Stimulated activated CD4-positive, alpha-beta T cell treated with anti-CD3 and anti-CD28 coated beads, Interleukin-4, amount 100 ng/mL, for 48 hours (primary cell): ENCODE measurements at regions not wholly inside any gene's neighbourhood (a gene's known extent, or its start where the extent isn't known, plus 50 kb on each side); places are given as distances from the start of the nearest gene placed in this dataset.
"Not testable (repeated sequence)": the region's sequence is repeated elsewhere in the genome, so short reads cannot be mapped to it uniquely, and the experiment has no call there.

Experiments
- DNase-seq, 2 donors: peaks; one replicate each; pipeline ENCODE4 v3.0.0-alpha.2; 2020; ENCODE audit warnings: low read depth in 2 of 2

DNA sequence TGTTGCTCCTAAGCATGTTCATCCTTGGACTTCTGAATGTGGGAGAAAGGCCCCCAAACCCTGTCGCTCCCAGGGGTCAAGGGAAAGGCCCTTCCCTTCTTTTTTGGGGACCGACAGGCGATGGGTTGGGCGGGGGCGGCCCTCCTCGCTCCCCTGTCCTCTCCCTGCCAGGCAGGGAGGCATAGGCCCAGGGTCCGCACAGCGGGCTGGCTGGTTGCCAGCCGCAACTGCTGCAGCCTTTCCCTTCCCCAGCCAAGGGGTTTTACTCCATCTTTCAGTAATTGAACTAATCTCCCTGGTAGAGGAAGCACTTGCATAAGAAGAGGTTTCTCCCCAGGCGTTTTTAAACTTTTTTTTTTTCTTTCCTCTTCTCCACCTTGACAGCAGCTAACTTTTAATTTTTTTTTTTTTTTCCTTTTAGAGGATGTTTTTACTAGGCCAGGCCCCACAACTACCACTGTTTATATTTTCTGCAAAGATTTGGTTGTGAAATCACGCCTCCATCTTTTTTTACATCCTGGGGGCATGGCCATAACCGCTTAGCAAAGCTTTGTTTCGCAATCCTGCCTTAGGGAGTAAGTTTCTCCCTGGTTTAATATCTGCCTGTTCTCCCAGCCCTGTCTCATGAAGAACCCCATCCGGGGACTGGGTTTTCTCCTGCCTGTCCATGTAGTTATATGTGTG is 216.9 kb upstream of the ZNF608 start:
- DNase-seq, result no peak

DNA sequence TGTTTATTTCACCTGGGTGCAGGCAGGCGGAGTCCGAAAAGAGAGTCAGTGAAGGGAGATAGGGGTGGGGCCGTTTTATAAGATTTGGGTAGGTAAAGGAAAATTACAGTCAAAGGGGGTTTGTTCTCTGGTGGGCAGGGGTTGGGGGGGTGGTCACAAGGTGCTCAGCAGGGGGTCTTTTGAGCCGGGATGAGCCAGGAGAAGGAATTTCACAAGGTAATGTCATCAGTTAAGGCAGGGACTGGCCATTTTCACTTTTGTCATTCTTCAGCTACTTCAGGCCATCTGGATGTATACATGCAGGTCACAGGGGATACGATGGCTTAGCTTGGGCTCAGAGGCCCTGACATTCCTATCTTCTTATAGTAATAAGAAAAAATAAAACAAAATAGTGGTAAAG is 220.3 kb upstream of the ZNF608 start:
- DNase-seq, result not testable (repeated sequence)

DNA sequence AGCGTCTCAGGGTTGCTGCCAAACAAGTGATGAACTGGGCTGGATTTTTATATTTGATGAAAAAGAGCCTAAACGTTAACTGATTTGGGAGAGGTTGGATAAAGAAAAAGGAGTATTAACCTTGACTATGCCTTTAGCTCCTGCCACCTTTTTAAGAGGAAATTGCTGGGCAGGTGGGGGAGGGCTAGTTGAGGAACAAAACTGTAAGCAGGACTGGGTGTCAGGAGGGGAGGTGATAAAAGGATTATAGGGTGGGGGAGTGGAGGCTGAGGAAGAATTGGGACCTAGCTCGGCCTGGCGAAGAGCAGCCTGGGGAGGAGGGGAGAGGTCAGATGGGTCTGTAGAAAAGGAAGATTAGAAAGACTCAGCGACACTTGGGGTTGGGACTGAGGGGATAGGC is 223.9 kb upstream of the ZNF608 start:
- DNase-seq, result not testable (repeated sequence)

DNA sequence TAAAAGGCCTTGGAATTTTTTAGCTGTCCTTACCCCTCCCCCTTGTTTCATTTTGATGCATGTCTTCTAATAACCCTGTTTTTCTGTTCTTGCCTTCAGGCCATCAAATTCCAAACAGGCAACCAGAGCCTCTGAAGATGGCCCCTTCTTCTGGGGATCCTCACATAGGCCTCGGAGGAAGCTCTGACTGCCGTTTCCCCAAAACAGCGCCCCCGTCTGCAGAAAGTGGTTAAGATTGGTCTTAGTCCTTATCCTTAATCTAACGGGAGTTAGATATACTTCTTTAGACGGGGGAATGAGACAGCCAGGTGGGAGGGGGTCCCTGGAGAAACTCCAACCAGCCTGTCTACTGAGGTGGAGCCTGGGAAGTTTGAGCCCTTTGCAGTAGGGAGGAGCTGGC is 226.3 kb upstream of the ZNF608 start:
- DNase-seq, result no peak

DNA sequence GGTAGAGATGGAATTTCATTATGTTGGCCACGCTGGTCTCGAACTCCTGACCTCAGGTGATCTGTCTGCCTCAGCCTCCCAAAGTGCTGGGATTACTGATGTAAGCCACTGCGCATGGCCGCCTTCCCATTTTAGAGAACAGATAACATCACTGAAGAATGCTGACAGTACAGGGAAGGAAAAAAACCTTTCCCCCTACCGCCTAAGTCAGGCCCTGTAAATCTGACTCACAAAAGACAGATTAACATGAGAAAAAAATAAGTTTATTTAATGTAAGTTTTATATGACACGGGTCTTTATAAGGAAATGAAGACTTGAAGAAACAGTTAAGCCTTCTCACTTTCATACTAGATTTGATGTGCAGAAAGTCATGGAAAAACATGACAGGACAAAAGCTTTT is 227.2 kb upstream of the ZNF608 start:
- no peak for DNase-seq

DNA sequence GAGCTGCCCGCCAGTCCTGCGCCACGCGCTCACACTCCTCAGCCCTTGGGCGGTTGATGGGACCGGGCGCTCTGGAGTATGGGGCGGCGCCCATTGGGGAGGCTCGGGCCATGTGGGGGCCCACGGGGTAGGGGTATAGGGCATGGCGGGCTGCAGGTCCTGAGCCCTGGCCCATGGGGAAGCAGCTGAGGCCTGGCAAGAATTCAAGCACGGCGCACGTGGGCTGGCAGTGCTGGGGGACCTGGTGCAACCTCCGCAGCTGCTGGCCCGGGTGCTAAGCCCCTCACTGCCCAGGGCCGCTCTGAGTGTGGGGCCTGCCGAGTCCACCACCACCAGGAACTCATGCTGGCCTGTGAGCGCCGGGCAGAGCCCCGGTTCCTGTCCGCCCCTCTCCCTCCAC is 229.6 kb upstream of the ZNF608 start:
- no peak for DNase-seq

DNA sequence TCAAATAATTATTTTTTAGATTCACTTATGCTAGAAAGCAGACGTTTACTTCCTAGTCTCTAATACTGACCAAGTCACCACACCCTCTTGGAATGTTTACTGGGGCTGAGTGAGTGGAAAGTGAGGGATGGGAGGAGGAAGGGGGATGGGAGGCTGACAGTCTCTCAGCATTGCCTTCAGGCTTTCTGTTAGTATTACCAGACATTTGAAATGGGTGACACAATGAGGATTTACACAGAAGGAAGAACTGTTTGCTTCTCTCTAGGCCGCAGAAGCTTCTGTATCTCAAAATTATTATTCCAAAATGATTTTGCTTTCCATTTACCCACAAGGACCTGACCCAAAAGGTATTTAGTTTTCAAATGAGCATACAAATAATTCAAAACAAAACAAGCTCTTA is 232.8 kb upstream of the ZNF608 start:
- no peak for DNase-seq

DNA sequence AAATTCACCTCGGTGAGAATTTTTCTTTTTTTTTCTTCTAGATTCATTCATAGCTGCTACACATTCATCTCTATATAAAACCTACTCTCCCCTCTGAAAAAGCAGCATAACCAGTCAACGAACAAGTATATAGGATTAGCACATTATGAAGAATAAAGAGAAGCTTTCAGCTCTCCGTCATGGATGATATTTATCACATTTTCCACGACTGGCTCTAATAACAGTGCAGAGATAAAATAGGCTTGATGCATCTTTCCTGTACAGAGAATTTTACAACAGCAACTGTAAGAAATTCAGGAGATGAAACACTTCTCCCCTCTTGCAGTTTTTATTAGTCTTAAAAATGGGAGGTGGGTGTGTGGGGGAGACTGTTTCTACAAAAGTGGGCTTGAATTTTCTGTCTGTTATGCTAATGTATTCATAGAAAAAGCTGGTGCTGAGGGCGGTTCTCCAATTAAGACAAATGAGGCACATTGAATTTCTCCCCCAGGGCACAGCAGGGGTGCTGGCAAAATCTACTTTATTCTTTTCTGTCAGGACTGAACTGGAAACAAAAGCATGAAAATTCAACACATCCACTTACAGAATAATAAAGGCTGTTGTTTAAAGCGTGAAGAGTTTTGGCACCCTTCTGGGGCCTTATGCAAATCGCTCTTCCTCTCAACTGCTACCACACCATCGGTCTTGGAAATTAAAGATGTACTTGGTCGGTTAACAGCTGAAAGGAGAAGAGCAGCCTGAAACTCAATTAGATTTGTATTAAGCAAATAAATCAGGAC is 233.9 kb upstream of the ZNF608 start:
- DNase-seq, result no peak

DNA sequence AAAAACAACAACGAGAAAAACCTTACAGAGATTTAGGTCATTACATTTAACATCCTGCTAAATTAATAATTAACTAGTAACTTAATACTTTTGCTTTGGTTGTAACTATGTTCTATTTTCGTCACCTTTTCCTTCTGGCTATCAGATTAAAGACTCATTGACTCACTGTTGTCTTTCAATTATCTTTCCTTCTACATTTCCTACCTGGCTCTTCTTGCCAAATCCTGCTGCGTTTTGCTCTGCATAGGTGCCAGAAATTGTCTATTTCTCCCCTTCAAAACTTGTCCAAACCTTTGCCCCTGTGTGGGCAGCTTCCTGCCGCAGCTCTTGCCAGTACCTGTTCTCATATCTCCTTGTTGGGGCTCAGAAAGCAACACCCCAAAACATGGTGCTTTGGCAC is 235.5 kb upstream of the ZNF608 start:
- DNase-seq, result no peak

DNA sequence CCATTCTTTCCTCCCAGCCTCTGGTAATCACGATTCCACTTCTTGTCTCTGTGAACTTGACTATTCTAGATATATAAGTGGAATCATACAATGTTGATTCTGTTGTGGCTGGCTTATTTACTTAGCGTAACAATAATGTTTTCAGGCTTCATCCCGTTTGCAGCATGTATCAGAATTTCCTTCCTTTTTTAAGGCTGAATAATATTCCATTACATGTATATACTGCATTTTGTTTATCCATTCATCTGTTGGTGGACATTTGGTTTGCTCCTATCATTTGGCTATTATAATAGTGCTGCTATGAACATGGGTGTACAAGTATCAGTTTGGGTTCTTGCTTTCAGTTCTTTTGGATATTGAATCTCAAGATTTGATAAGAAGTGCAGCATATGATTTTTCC is 239.7 kb upstream of the ZNF608 start:
- no peak for DNase-seq

DNA sequence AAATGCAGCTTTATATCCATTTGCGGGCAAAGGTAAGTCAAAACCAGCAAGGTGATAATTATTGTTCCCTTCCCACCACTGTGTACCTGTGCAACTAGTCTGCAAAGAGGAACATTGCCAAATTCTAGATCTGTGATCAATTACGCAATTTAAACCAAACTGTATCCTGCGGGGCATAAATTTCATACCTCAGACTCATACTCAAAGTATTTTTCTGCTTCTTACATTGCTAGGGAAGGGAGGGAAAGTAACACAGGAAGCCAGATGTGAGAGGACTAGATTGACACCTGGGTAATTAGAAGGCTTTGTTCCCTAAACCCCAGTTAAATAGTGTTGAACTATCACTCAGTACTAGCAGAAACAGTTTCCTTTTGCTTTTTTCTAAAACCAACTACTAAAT is 240.2 kb upstream of the ZNF608 start:
- no peak for DNase-seq

DNA sequence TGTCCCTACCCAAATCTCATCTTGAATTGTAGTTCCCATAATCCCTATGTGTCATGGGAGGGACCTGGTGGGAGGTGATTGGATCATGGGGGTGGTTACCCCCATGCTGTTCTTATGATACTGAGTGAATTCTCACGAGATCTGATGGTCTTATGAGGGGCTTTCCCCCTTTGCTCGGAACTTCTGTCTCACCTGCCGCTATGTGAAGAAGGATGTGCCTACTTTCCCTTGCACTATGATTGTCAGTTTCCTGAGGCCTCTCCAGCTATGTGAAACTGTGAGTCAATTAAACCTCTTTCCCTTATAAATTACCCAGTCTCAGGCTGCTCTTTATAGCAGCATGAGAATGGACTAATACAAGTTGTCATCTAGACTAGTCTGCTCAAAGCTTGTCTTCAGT is 241.3 kb upstream of the ZNF608 start:
- not testable (repeated sequence) for DNase-seq

DNA sequence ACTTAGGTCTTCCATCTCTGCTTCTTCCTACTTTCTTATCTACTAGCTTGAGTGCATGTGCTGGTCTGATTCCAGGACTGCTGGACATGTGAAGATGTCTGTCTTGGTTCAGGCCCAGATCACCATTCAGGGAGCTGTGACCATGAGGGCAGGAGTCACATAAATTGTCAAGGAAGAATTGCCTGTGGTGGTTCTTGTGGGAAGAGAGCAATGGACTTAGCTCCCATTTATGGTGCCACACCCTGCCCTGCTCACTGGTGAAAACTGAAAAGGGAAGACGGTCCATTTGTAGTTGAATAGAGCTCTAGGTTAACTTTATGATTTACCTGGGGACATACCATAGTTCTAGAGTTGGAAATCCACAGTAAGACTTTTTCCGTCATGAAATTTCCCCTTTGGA is 244.3 kb upstream of the ZNF608 start:
- no peak for DNase-seq

DNA sequence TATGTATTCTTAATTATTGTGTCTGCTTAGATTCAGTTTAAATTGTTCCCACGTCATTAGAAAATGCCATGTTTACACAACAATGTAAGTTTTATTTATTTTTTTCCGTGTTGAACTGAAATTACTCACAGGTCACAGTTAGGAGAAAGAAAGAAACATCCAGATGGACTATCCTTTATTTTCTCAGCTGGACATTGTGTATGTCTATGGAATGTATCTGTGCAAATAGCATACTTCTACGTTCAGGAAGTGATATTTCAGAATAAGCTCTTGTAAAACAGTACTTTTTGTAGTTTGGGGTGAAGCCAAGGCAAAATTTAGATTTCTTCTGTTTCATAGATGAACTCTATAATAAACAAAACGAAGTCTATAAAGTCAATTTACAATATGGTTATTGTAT is 249.0 kb upstream of the ZNF608 start:
- DNase-seq, result no peak

DNA sequence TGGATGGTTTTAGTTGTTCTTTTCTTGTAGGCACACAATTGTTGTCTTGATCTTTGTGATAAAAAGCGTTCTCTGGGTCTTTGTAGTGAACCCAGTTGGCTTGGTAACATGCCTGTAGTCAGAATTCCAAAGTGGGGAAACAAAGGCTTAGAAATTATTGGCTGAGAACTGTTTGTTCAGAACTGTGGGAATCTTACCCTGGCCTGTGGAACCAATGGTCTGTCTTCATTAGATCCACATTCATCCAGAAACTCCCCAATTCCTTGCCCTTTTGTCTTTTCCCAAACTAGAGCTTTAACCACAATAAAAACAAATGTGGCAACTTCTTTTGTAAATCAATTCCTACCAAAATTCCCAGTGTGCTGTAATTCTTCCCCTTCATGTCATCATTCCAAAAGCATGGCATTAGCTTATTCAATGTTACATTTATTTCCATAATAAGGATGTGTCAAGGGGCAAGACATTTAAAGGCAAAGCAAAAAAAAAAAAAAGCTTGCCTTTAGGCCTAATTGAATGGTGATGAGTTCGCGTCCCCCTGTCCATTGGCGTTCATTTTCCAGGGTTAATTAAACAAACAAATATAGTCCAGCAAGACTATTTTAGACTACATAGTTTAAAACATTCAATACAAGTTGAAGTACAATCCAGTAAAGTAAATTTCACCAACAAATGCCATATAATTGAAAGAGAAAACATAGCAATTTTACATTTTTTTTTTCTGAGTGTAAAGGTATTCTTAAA is 249.8 kb upstream of the ZNF608 start:
- no peak for DNase-seq

DNA sequence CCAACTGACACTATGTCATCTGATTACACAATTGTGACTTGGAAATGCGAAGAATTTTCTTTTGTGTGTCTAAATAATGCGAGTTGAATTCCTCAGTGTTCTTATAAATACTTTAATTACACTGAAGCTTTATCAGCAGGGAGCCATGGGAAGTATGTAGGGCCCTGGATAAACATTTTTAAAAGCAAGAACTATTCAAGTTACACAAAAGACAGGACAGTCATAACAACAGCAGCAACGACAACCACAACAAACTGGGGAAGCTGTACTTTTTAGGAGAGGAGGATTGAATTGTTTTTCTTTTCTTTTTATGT is 250.3 kb upstream of the ZNF608 start:
- no peak for DNase-seq

DNA sequence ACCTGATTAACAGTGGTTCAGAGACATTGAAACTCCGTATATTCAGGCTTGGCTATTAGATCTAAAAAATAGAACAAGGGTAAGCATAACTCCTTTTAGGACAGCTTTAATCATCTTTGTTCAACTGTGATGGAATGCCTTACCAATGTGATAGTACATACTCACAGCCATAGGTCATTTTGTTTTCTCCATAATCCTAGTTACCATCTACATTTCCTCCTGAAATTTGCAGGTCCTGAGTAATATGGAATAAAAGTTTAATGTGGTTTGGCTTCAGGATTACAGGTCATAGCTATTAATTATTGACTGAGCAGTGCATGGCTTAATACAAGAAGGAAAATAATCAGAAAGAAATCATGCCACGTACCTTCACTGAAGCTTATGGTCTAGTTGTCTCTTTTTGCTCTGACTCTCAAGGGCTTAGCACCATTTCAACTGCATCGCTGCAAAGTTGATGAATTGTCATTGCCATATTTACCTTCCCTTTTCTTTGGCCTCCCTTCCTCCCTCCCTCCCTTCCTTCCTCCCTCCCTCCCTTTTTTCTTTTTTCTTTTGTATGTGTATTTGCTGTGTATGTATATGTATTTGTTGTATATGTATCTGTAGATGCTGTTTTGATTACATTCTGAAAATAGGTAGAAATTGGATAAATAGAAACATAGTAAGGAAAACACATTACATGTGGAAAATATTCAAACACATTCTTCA is 250.9 kb upstream of the ZNF608 start:
- DNase-seq, result no peak

DNA sequence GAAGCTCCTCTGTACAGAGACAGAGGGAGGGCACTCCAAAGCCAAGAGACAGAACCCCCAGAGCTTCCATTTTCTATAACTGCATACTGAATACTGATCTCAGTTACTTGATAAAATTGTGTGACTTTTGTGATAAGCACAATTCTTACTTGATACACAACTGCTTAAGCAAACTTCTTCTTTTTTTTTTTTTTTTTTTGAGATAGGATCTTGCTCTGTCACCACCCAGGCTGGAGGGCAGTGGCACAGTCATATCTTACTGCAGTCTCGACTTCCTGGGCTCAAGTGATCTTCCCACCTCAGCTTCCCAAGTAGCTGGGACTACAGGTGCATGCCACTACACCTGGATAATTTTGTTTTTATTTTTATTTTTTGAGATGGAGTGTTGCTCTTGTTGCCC is 252.1 kb upstream of the ZNF608 start:
- DNase-seq, result no peak

DNA sequence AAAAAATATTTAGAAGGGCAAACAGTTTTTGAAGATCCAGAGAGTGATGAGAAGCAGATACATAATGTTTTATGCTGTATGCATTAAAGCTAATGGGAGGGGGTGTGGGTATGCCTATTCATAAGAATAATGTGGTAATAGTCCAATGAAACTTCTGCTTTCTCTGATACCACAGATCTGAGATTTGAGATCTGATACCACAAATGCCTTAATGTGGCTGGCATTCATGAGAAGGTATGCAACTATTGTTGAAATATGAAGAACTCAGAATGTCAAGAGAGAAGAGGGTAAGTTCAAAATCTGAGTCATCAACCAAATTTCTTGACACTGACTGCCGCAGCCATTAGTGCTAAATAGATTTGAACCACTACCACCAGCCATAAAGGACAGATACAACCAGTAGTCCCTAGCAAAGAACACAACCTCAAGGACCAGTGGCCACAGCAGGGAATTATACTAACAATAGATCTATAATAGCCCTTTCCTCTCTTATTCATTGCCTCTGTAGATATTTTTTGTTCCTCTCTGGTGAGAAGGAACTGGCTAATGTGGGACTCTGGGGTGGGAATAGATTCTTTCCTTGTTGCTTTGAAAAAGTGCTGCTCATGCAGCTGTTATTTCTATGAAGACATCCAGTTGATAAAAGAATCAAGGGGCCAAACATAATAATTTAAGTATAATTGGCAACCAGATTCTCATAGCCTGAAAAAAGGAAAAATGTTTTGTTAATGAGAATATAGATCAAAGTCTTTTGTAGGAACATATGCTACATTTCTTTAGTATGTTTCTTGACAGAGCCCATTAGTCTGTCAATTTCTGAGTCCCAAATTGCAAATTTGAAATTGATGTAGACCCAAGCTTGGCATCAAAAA is 256.5 kb upstream of the ZNF608 start:
- no peak for DNase-seq

DNA sequence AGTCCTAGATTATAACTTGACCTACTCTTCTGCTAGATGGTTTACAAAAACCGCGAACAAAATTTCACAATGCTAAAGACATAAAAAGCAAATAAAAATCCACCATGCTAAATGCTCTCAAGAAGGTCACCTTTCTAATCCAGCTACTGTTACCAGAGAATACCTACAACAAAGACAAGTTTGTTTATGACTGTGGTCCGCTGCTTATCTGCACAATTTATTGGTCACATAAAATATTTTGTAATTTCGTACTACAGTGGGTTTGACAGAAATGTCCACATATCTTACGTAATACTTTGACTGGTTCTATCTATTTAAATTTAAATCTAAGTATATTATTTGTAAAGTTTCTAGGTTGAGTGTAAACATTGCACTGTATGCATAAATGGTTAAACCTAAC is 257.6 kb upstream of the ZNF608 start:
- DNase-seq, result no peak

DNA sequence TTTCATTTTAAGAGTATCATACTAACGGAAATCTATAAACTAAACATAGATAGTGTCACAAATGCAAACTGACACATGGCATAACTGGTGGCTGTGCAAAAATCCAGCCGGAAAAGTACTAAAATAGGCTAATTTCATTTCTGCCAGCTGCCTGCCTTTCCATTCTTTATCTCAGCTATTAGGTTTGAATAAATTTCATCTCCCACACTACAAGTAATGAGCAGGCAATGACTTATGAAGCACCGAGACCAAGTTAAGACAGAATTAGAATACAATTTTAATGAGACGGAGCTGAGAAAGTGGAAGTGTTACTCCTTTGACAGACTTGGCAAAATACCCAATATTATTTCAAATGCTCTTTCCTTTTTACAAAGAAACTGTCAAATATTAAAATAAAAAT is 258.8 kb upstream of the ZNF608 start:
- no peak for DNase-seq
